ENCODE measurements at regions not wholly inside any gene's neighbourhood (a gene's known extent, or its start where the extent isn't known, plus 50 kb on each side); places are given as distances from the start of the nearest gene placed in this dataset.

DNA sequence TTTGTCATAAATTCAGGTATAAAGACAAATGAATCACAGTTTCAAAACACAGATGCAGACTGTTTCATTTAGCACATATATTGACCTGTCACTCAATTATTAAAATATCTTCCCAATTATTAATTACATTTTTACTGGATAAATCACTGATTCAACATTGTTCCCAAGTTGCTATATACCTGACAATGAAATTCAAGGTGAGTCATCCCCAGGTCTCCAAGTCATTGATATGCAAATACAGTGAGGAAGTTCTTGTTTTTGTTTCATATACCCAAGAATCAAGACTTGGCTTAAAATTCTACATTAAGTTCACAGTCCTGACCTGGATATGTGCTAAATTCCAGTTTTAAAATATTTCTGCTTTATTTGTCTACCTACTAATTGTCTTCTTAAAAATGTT, 599.3 kb upstream of the PSMD7 start:
- TF ChIP-seq, protein P1, sequence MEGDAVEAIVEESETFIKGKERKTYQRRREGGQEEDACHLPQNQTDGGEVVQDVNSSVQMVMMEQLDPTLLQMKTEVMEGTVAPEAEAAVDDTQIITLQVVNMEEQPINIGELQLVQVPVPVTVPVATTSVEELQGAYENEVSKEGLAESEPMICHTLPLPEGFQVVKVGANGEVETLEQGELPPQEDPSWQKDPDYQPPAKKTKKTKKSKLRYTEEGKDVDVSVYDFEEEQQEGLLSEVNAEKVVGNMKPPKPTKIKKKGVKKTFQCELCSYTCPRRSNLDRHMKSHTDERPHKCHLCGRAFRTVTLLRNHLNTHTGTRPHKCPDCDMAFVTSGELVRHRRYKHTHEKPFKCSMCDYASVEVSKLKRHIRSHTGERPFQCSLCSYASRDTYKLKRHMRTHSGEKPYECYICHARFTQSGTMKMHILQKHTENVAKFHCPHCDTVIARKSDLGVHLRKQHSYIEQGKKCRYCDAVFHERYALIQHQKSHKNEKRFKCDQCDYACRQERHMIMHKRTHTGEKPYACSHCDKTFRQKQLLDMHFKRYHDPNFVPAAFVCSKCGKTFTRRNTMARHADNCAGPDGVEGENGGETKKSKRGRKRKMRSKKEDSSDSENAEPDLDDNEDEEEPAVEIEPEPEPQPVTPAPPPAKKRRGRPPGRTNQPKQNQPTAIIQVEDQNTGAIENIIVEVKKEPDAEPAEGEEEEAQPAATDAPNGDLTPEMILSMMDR (IDR thresholded peaks at IDR 0.05; ENCODE audit: low read depth, low read length, poor library complexity, severe bottlenecking) = no peak
- TF ChIP-seq EZH2phosphoT487 (IDR thresholded peaks at IDR 0.05; ENCODE audit: borderline replicate concordance, low read length) = no peak

Data from DOHH2 (cell line).